ENCODE measurements at regions not wholly inside any gene's neighbourhood (a gene's known extent, or its start where the extent isn't known, plus 50 kb on each side); places are given as distances from the start of the nearest gene placed in this dataset.

- no peak for ATAC-seq
- no peak overlapping the region for H3K27ac ChIP-seq
- H3K9me3 ChIP-seq: peaks cover 0 to 24% (median 0%) of the 10 kb centered on the region in 11 donors
- H3K4me1 ChIP-seq: no peaks in the 10 kb centered on the region
- intact Hi-C loops (cut with DNase I): loop anchor here in 1 of 10 donors (5.0 kb wide), 1 partner anchor 39 kb away; no protein-coding TSS in a partner anchor
- TF ChIP-seq, protein P1, sequence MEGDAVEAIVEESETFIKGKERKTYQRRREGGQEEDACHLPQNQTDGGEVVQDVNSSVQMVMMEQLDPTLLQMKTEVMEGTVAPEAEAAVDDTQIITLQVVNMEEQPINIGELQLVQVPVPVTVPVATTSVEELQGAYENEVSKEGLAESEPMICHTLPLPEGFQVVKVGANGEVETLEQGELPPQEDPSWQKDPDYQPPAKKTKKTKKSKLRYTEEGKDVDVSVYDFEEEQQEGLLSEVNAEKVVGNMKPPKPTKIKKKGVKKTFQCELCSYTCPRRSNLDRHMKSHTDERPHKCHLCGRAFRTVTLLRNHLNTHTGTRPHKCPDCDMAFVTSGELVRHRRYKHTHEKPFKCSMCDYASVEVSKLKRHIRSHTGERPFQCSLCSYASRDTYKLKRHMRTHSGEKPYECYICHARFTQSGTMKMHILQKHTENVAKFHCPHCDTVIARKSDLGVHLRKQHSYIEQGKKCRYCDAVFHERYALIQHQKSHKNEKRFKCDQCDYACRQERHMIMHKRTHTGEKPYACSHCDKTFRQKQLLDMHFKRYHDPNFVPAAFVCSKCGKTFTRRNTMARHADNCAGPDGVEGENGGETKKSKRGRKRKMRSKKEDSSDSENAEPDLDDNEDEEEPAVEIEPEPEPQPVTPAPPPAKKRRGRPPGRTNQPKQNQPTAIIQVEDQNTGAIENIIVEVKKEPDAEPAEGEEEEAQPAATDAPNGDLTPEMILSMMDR (IDR thresholded peaks at IDR 0.05): no peak
- H3K4me3 ChIP-seq: no peak overlapping the region
- no peaks in the 10 kb centered on the region for H3K27me3 ChIP-seq
- H3K36me3 ChIP-seq: no peaks in the 10 kb centered on the region
- no peak for DNase-seq
- 93% methylated on average over 2 of the region's 2 CpGs for WGBS, 2 donors
These were observed 547.8 kb downstream of the ADGRL2 start for GRCh38 chr1:82348487-82348886.

GRCh38 chr1:82346141-82346540 lies 545.4 kb downstream of the ADGRL2 start:
- intact Hi-C loops (cut with DNase I): loop anchor here in 1 of 10 donors (5.0 kb wide), 1 partner anchor 41 kb away; no protein-coding TSS in a partner anchor
- no peak overlapping the region for H3K27ac ChIP-seq
- H3K27me3 ChIP-seq: no peaks in the 10 kb centered on the region
- H3K36me3 ChIP-seq: no peaks in the 10 kb centered on the region
- 54 to 70% methylated on average over 4 of the region's 4 CpGs for WGBS, 2 donors
- no peak for DNase-seq
- no peak overlapping the region for H3K4me3 ChIP-seq
- H3K9me3 ChIP-seq: peaks cover 0 to 20% (median 0%) of the 10 kb centered on the region in 11 donors
- TF ChIP-seq, protein P1 (IDR thresholded peaks at IDR 0.05): no peak
- no peaks in the 10 kb centered on the region for H3K4me1 ChIP-seq
- no peak for ATAC-seq

GRCh38 chr1:82343381-82343780 lies 542.6 kb downstream of the ADGRL2 start:
- Histone ChIP-seq H3K9me3 (no peaks in the 10 kb centered on the region), H3K27me3 (no peaks in the 10 kb centered on the region), H3K36me3 (no peaks in the 10 kb centered on the region), H3K4me1 (no peaks in the 10 kb centered on the region), H3K27ac (no peak overlapping the region), H3K4me3 (no peak overlapping the region)
- WGBS, 2 donors: 89 to 91% methylated on average over 2 of the region's 2 CpGs
- no peak for DNase-seq
- no peak for ATAC-seq
- intact Hi-C loops (cut with DNase I): no loop called here
- TF ChIP-seq, protein P1 (IDR thresholded peaks at IDR 0.05): no peak

DNA sequence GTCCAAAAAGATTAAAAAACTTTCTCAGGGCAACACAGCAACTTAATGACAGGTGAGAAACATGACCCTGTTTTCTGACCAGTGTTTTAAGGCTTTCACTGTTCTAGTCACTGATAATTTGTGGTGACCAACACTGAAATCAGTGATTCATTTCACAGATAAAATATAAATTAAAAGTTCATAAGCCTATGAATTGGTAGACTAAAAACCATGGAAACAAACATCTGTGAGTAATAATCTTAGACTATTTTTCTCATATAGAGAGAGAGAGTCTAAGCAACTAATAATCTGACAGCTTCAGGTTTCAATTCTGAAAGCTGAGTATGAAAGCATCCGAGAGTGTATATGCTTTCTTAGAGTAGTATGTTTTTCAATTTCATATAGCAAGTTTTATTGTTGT lies 536.9 kb downstream of the ADGRL2 start:
- DNase-seq: no peak

More for the DNA sequence above, 536.9 kb downstream of the ADGRL2 start:
- TF ChIP-seq, protein P1 (IDR thresholded peaks at IDR 0.05): no peak
- Histone ChIP-seq H3K36me3 (no peaks in the 10 kb centered on the region), H3K27ac (no peak overlapping the region), H3K4me1 (peaks cover 0 to 7% (median 0%) of the 10 kb centered on the region in 9 donors), H3K9me3 (no peaks in the 10 kb centered on the region), H3K27me3 (no peaks in the 10 kb centered on the region), H3K4me3 (no peak overlapping the region)
- intact Hi-C loops (cut with DNase I): no loop called here
- WGBS, 2 donors: 90% methylated on average over 1 of the region's 1 CpG
- no peak for ATAC-seq
